ENCODE measurements at regions not wholly inside any gene's neighbourhood (a gene's known extent, or its start where the extent isn't known, plus 50 kb on each side); places are given as distances from the start of the nearest gene placed in this dataset.

DNA sequence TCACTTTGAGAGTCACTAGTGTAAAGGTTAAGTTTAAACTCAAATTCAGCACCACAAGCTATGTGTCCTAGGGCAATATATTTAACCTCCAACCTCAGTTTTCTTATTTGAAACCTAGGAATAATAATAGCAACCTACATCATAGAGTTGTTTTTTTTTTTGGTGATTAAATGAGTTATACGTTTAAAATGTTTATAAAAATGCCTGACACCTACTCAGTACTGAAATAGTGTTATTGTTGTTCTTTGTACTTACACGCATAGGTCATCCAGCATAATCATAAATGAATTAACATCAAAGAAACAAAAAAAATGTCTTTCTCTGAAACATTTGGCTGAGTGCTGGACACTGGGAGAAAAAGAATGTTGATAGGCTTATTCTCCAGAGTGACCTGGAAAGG is 266.8 kb upstream of the PRMT6 start:
- Histone ChIP-seq H3K36me3 (ENCODE audit: control insufficient read depth in 2 of 2, insufficient read depth in 2 of 2, low read length in 1 of 2) (no peaks in the 10 kb centered on the region), H3K9ac (ENCODE audit: control insufficient read depth, insufficient read depth, low read length) (no peak overlapping the region), H3K9me3 (replicated peaks; ENCODE audit: control insufficient read depth, insufficient read depth, low read length) (no peaks in the 10 kb centered on the region), H3K27me3 (replicated peaks in 1 of 2; ENCODE audit: control insufficient read depth in 2 of 2, insufficient read depth in 2 of 2, low read length in 1 of 2) (no peaks in the 10 kb centered on the region), H3K4me2 (ENCODE audit: control insufficient read depth, insufficient read depth) (no peak overlapping the region), H3K79me2 (ENCODE audit: control insufficient read depth, insufficient read depth, low read length) (no peaks in the 10 kb centered on the region), H2AFZ (ENCODE audit: control insufficient read depth, low read depth, low read length) (no peak overlapping the region), H3K27ac (ENCODE audit: control insufficient read depth, insufficient read depth) (no peak overlapping the region), H3K4me3 (no peak overlapping the region), H3K4me1 (ENCODE audit: control insufficient read depth, insufficient read depth, low read length) (no peaks in the 10 kb centered on the region), H4K20me1 (ENCODE audit: control insufficient read depth, insufficient read depth) (no peaks in the 10 kb centered on the region)
- 48% methylated on average over 2 of the region's 2 CpGs for WGBS (ENCODE audit: insufficient coverage, insufficient replicate concordance, low lambda C conversion rate, missing lambda C conversion rate)
- DNase-seq (ENCODE audit: low read depth, low spot score) (no peak), FAIRE-seq (no peak), ATAC-seq (no peak)
- ChIA-PET POLR2A (no interaction called here), SMC1A (ENCODE audit: uncharacterized antibody, unreplicated experiment) (interaction anchor here (0.9 to 1.2 kb wide), 2 partner anchors 8 to 38 kb away, joined by 3 read pairs; no protein-coding TSS in a partner anchor), CTCF (no interaction called here), RAD21 (ENCODE audit: unreplicated experiment) (no interaction called here)
- in situ Hi-C loops (cut with MboI) = no loop called here
- intact Hi-C loops (cut with micrococcal nuclease; ENCODE audit: unreplicated experiment) = no loop called here
- BruUV-seq (replicated peaks) = no TSS peak
- TF ChIP-seq NFYA (IDR thresholded peaks at IDR 0.05; ENCODE audit: borderline replicate concordance, low read depth, low read length) = no peak
- no peak for TF ChIP-seq POU2F2 (IDR thresholded peaks at IDR 0.05; ENCODE audit: borderline replicate concordance, low read depth, low read length)
- no peak for TF ChIP-seq RAD21 (IDR thresholded peaks at IDR 0.05; ENCODE audit: insufficient read depth, low read depth, low read length)
- no peak for TF ChIP-seq RELA (IDR thresholded peaks at IDR 0.05; ENCODE audit: borderline replicate concordance, partially characterized antibody)
- TF ChIP-seq, protein P1, sequence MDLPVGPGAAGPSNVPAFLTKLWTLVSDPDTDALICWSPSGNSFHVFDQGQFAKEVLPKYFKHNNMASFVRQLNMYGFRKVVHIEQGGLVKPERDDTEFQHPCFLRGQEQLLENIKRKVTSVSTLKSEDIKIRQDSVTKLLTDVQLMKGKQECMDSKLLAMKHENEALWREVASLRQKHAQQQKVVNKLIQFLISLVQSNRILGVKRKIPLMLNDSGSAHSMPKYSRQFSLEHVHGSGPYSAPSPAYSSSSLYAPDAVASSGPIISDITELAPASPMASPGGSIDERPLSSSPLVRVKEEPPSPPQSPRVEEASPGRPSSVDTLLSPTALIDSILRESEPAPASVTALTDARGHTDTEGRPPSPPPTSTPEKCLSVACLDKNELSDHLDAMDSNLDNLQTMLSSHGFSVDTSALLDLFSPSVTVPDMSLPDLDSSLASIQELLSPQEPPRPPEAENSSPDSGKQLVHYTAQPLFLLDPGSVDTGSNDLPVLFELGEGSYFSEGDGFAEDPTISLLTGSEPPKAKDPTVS (IDR thresholded peaks at IDR 0.05; ENCODE audit: low read depth, low read length) = no peak
- TF ChIP-seq SMAD1 (IDR thresholded peaks at IDR 0.05; ENCODE audit: low read depth, partially characterized antibody) = no peak
- TF ChIP-seq PAX5 (IDR thresholded peaks at IDR 0.05; ENCODE audit: borderline replicate concordance, low read depth, low read length) = no peak

DNA sequence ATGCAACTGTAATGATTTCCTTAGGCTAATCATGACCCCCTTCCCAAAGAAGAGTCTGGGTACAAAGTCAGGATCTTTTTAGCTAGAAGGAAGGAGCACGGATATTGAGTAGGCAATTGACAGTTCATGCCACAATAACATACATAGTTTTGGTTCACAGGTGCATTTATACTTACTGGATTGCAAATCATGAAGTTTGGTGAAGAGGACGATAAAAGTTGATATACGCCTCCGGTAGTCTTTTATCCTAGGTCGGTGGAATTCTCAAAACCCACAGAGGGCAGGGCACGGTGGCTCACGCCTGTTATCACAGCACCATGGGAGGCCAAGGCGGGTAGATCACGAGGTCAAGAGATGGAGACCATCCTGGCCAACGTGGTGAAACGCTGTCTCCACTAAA is 265.4 kb upstream of the PRMT6 start:
- Histone ChIP-seq H3K79me2 (ENCODE audit: control insufficient read depth, insufficient read depth, low read length) (no peaks in the 10 kb centered on the region), H3K9ac (ENCODE audit: control insufficient read depth, insufficient read depth, low read length) (no peak overlapping the region), H3K4me1 (ENCODE audit: control insufficient read depth, insufficient read depth, low read length) (no peaks in the 10 kb centered on the region), H3K4me2 (ENCODE audit: control insufficient read depth, insufficient read depth) (no peak overlapping the region), H3K4me3 (no peak overlapping the region), H3K9me3 (replicated peaks; ENCODE audit: control insufficient read depth, insufficient read depth, low read length) (no peaks in the 10 kb centered on the region), H4K20me1 (ENCODE audit: control insufficient read depth, insufficient read depth) (no peaks in the 10 kb centered on the region), H2AFZ (ENCODE audit: control insufficient read depth, low read depth, low read length) (no peak overlapping the region), H3K27ac (ENCODE audit: control insufficient read depth, insufficient read depth) (no peak overlapping the region), H3K36me3 (ENCODE audit: control insufficient read depth in 2 of 2, insufficient read depth in 2 of 2, low read length in 1 of 2) (no peaks in the 10 kb centered on the region), H3K27me3 (replicated peaks in 1 of 2; ENCODE audit: control insufficient read depth in 2 of 2, insufficient read depth in 2 of 2, low read length in 1 of 2) (no peaks in the 10 kb centered on the region)
- WGBS (ENCODE audit: insufficient coverage, insufficient replicate concordance, low lambda C conversion rate, missing lambda C conversion rate) = 31% methylated on average over 11 of the region's 11 CpGs
- ChIA-PET POLR2A (no interaction called here), SMC1A (ENCODE audit: uncharacterized antibody, unreplicated experiment) (no interaction called here), CTCF (no interaction called here), RAD21 (ENCODE audit: unreplicated experiment) (no interaction called here)
- no TSS peak for BruUV-seq (replicated peaks)
- ATAC-seq = no peak
- FAIRE-seq = no peak
- in situ Hi-C loops (cut with MboI) = no loop called here
- intact Hi-C loops (cut with micrococcal nuclease; ENCODE audit: unreplicated experiment) = no loop called here
- no peak for DNase-seq (ENCODE audit: low read depth, low spot score)
- TF ChIP-seq MEF2B (IDR thresholded peaks at IDR 0.05; ENCODE audit: partially characterized antibody, poor library complexity, severe bottlenecking) (no peak), GATAD2B (conservative IDR thresholded peaks at IDR 0.05; ENCODE audit: low read depth) (no peak), IKZF1 (conservative IDR thresholded peaks at IDR 0.05) (no peak), CBFB (IDR thresholded peaks at IDR 0.05; ENCODE audit: low read depth) (no peak), RCOR1 (conservative IDR thresholded peaks at IDR 0.05; ENCODE audit: low read depth, low read length) (no peak), EGR1 (IDR thresholded peaks at IDR 0.05; ENCODE audit: borderline replicate concordance in 1 of 2, low read depth in 2 of 2, low read length in 2 of 2) (no peak), CBX5 (IDR thresholded peaks at IDR 0.05; ENCODE audit: low read depth) (no peak)
- TF ChIP-seq, protein P2, sequence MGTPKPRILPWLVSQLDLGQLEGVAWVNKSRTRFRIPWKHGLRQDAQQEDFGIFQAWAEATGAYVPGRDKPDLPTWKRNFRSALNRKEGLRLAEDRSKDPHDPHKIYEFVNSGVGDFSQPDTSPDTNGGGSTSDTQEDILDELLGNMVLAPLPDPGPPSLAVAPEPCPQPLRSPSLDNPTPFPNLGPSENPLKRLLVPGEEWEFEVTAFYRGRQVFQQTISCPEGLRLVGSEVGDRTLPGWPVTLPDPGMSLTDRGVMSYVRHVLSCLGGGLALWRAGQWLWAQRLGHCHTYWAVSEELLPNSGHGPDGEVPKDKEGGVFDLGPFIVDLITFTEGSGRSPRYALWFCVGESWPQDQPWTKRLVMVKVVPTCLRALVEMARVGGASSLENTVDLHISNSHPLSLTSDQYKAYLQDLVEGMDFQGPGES (IDR thresholded peaks at IDR 0.05) = no peak
- TF ChIP-seq, protein P3, sequence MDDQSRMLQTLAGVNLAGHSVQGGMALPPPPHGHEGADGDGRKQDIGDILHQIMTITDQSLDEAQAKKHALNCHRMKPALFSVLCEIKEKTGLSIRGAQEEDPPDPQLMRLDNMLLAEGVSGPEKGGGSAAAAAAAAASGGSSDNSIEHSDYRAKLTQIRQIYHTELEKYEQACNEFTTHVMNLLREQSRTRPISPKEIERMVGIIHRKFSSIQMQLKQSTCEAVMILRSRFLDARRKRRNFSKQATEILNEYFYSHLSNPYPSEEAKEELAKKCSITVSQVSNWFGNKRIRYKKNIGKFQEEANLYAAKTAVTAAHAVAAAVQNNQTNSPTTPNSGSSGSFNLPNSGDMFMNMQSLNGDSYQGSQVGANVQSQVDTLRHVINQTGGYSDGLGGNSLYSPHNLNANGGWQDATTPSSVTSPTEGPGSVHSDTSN (IDR thresholded peaks at IDR 0.05; ENCODE audit: insufficient replicate concordance, low read depth, low read length) = no peak

Data from GM12878 (cell line).